ENCODE measurements at regions not wholly inside any gene's neighbourhood (a gene's known extent, or its start where the extent isn't known, plus 50 kb on each side); places are given as distances from the start of the nearest gene placed in this dataset.

DNA sequence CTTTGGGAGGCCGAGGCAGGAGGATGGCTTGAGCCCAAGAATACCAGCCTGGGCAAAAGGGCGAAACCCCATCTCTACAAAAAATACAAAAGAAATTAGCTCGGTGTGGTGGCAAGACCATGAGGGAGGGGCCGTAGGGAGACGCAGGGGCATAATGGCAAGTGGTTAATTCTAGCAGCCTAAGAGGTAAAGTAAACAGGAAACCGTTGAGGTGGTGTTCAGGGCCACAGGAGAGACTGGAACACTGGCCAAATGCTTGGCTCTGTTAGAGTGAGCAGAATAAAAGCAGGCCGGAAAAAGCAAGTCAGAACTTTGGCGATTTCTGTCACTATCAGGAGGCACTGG is 89.2 kb downstream of the RIPK4 start:
- DNase-seq (ENCODE audit: low read depth in 2 of 2) = peak in 1 of 2 donors; percentile 60
- no peak overlapping the region for H2AFZ ChIP-seq (ENCODE audit: low read length)
- peaks cover 7% of the 10 kb centered on the region for H3K4me1 ChIP-seq (ENCODE audit: control insufficient read depth, extremely low read depth, insufficient read depth, low read length)
- no peak overlapping the region for H3K4me2 ChIP-seq (ENCODE audit: extremely low read depth, insufficient read depth, low read length)
- TF ChIP-seq, protein P1, sequence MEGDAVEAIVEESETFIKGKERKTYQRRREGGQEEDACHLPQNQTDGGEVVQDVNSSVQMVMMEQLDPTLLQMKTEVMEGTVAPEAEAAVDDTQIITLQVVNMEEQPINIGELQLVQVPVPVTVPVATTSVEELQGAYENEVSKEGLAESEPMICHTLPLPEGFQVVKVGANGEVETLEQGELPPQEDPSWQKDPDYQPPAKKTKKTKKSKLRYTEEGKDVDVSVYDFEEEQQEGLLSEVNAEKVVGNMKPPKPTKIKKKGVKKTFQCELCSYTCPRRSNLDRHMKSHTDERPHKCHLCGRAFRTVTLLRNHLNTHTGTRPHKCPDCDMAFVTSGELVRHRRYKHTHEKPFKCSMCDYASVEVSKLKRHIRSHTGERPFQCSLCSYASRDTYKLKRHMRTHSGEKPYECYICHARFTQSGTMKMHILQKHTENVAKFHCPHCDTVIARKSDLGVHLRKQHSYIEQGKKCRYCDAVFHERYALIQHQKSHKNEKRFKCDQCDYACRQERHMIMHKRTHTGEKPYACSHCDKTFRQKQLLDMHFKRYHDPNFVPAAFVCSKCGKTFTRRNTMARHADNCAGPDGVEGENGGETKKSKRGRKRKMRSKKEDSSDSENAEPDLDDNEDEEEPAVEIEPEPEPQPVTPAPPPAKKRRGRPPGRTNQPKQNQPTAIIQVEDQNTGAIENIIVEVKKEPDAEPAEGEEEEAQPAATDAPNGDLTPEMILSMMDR (conservative IDR thresholded peaks at IDR 0.05 in 1 of 2, IDR thresholded peaks at IDR 0.05 in 1 of 2; ENCODE audit: low read depth in 1 of 2, low read length in 2 of 2) = no peak
- TF ChIP-seq EZH2 (IDR thresholded peaks at IDR 0.05; ENCODE audit: low read length, missing control alignments) = no peak
- no peaks in the 10 kb centered on the region for H3K9me3 ChIP-seq (ENCODE audit: control insufficient read depth, insufficient read depth, low read depth, low read length)
- H3K36me3 ChIP-seq (ENCODE audit: control insufficient read depth, insufficient read depth, low read length) = no peaks in the 10 kb centered on the region
- no peaks in the 10 kb centered on the region for H3K27me3 ChIP-seq (ENCODE audit: control insufficient read depth, insufficient read depth, low read length)
- no peaks in the 10 kb centered on the region for H3K79me2 ChIP-seq (ENCODE audit: control insufficient read depth, insufficient read depth, low read length)
- no peak overlapping the region for H3K9ac ChIP-seq (ENCODE audit: insufficient read depth, low read length)
- no peak overlapping the region for H3K4me3 ChIP-seq (replicated peaks in 1 of 4; ENCODE audit: control extremely low read depth in 1 of 4, insufficient read depth in 1 of 4, low read depth in 3 of 4, low read length in 4 of 4)
- H4K20me1 ChIP-seq (ENCODE audit: control insufficient read depth, extremely low read depth, insufficient read depth, low read length) = no peaks in the 10 kb centered on the region
- H3K27ac ChIP-seq (ENCODE audit: insufficient read depth, low read length) = no peak overlapping the region

DNA sequence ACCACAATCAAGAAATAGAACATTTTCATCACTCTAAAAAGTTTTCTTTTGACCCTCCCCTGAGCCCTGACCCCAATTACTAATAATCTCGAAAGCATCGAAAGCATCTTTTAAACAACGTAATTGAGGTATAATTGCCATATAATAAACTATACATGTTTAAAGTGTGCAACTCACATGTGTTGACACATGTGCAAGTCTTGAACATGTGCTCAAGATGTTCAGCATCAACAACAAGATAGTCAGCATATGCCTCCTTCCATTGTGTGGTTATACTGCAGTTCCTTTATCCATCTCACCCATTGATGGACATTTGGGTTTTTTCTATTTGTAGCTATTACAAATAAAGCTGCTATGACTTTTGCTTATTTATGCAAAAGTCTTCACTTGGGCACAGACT is 90.7 kb downstream of the RIPK4 start:
- H4K20me1 ChIP-seq (ENCODE audit: control insufficient read depth, extremely low read depth, insufficient read depth, low read length) = no peaks in the 10 kb centered on the region
- no peaks in the 10 kb centered on the region for H3K79me2 ChIP-seq (ENCODE audit: control insufficient read depth, insufficient read depth, low read length)
- H3K27ac ChIP-seq (ENCODE audit: insufficient read depth, low read length) = no peak overlapping the region
- peaks cover 7% of the 10 kb centered on the region for H3K4me1 ChIP-seq (ENCODE audit: control insufficient read depth, extremely low read depth, insufficient read depth, low read length)
- H2AFZ ChIP-seq (ENCODE audit: low read length) = no peak overlapping the region
- no peak for DNase-seq (ENCODE audit: low read depth in 2 of 2)
- H3K9me3 ChIP-seq (ENCODE audit: control insufficient read depth, insufficient read depth, low read depth, low read length) = no peaks in the 10 kb centered on the region
- no peaks in the 10 kb centered on the region for H3K27me3 ChIP-seq (ENCODE audit: control insufficient read depth, insufficient read depth, low read length)
- no peak overlapping the region for H3K4me3 ChIP-seq (replicated peaks in 1 of 4; ENCODE audit: control extremely low read depth in 1 of 4, insufficient read depth in 1 of 4, low read depth in 3 of 4, low read length in 4 of 4)
- TF ChIP-seq, protein P1 (conservative IDR thresholded peaks at IDR 0.05 in 1 of 2, IDR thresholded peaks at IDR 0.05 in 1 of 2; ENCODE audit: low read depth in 1 of 2, low read length in 2 of 2) = no peak
- no peak for TF ChIP-seq EZH2 (IDR thresholded peaks at IDR 0.05; ENCODE audit: low read length, missing control alignments)
- H3K9ac ChIP-seq (ENCODE audit: insufficient read depth, low read length) = no peak overlapping the region
- no peaks in the 10 kb centered on the region for H3K36me3 ChIP-seq (ENCODE audit: control insufficient read depth, insufficient read depth, low read length)
- no peak overlapping the region for H3K4me2 ChIP-seq (ENCODE audit: extremely low read depth, insufficient read depth, low read length)

DNA sequence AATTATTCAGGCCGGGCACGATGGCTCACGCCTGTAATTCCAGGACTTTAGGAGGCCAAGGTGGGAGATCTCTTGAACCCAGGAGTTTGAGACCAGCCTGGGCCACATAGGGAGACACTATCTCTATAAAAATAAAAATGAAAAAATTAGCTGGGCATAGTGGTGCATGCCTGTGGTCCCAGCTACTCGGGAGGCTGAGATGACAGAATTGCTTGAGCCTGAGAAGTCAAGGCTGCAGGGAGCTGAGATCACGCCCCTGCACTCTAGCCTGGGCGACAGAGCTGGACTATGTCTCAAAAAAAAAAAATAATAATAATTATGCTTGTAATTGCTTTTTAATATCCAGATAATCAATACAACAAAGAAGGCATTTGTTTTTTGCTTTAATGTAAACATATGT is 91.3 kb downstream of the RIPK4 start:
- Histone ChIP-seq H3K36me3 (ENCODE audit: control insufficient read depth, insufficient read depth, low read length) (no peaks in the 10 kb centered on the region), H2AFZ (ENCODE audit: low read length) (no peak overlapping the region), H3K4me3 (replicated peaks in 1 of 4; ENCODE audit: control extremely low read depth in 1 of 4, insufficient read depth in 1 of 4, low read depth in 3 of 4, low read length in 4 of 4) (no peak overlapping the region), H3K9ac (ENCODE audit: insufficient read depth, low read length) (no peak overlapping the region), H3K4me1 (ENCODE audit: control insufficient read depth, extremely low read depth, insufficient read depth, low read length) (peaks cover 7% of the 10 kb centered on the region), H3K4me2 (ENCODE audit: extremely low read depth, insufficient read depth, low read length) (no peak overlapping the region), H3K27ac (ENCODE audit: insufficient read depth, low read length) (no peak overlapping the region), H3K27me3 (ENCODE audit: control insufficient read depth, insufficient read depth, low read length) (no peaks in the 10 kb centered on the region), H3K79me2 (ENCODE audit: control insufficient read depth, insufficient read depth, low read length) (no peaks in the 10 kb centered on the region), H4K20me1 (ENCODE audit: control insufficient read depth, extremely low read depth, insufficient read depth, low read length) (no peaks in the 10 kb centered on the region), H3K9me3 (ENCODE audit: control insufficient read depth, insufficient read depth, low read depth, low read length) (no peaks in the 10 kb centered on the region)
- no peak for TF ChIP-seq EZH2 (IDR thresholded peaks at IDR 0.05; ENCODE audit: low read length, missing control alignments)
- TF ChIP-seq, protein P1 (conservative IDR thresholded peaks at IDR 0.05 in 1 of 2, IDR thresholded peaks at IDR 0.05 in 1 of 2; ENCODE audit: low read depth in 1 of 2, low read length in 2 of 2) = no peak
- DNase-seq (ENCODE audit: low read depth in 2 of 2) = no peak

All from fibroblast of lung (primary cell).